Stomach (tissue), 8 donors: ENCODE measurements at regions not wholly inside any gene's neighbourhood (a gene's known extent, or its start where the extent isn't known, plus 50 kb on each side); places are given as distances from the start of the nearest gene placed in this dataset.

Experiments
- DNase-seq, 2 donors: peaks; one replicate each; pipeline versions ENCODE4 v3.0.0 to v3.0.0-alpha.2; 2013 to 2019
- H3K27ac ChIP-seq, 5 donors: fragments of 200-600 bp in 4 of 5; sonication (generic) in 4 of 5; one replicate each; pipeline ENCODE4 v1.5.1; 2013 to 2019; ENCODE audit warnings: mild to moderate bottlenecking in 1 of 5, moderate library complexity in 1 of 5
- H3K27me3 ChIP-seq, 3 donors: fragments of 200-600 bp; sonication (generic); one replicate each; pipeline ENCODE4 v1.5.1; 2017 to 2019; ENCODE audit warnings: mixed run types in 1 of 3
- H3K36me3 ChIP-seq, 4 donors: fragments of 200-600 bp; sonication (generic); 1 replicate in 3 of 4; 2 replicates in 1 of 4; pipeline ENCODE4 v1.5.1; 2016 to 2019
- H3K4me1 ChIP-seq, 4 donors: fragments of 200-600 bp; sonication (generic); one replicate each; pipeline ENCODE4 v1.5.1; 2016 to 2019
- H3K4me3 ChIP-seq, 4 donors: fragments of 200-600 bp; sonication (generic) in 3 of 4; one replicate each; pipeline ENCODE4 v1.5.1; 2016 to 2019; ENCODE audit warnings: mild to moderate bottlenecking in 1 of 4
- H3K9me3 ChIP-seq, 4 donors: fragments of 200-600 bp; sonication (generic); one replicate each; pipeline ENCODE4 v1.5.1; 2016 to 2019
- EP300 ChIP-seq: sonication (generic); formaldehyde crosslinking; IDR thresholded peaks from one replicate; pipeline ENCODE4 v1.6.1; 2017; ENCODE audit warnings: antibody characterized with exemption
- POLR2A ChIP-seq, 4 donors: fragments of 450-650 bp; IDR thresholded peaks; one replicate each; pipeline ENCODE4 v1.6.1; 2016; ENCODE audit warnings: antibody characterized with exemption in 4 of 4, control low read depth in 2 of 4, mild to moderate bottlenecking in 1 of 4, moderate library complexity in 1 of 4
- POLR2AphosphoS5 ChIP-seq, 3 donors: sonication (generic); formaldehyde crosslinking; IDR thresholded peaks; one replicate each; pipeline ENCODE4 v1.6.1; 2016; ENCODE audit warnings: antibody characterized with exemption in 3 of 3
- WGBS, 5 donors: extraction: QIAGEN DNeasy Blood & Tissue Kit in 3 of 5; methylation state at CpG; one replicate each; pipeline versions ENCODE4 v1.1.5 to v1.1.7; 2013 to 2018; 5-methylcytosine and 5-hydroxymethylcytosine counted together
- intact Hi-C: fragments of 100-400 bp; cut with DNase I; formaldehyde crosslinking; loops from one replicate; pipeline ENCODE4 v1.15.1; 2023; ENCODE audit warnings: low total_unique reads
- TF ChIP-seq, protein P1 (sequence below), 7 experiments: fragments of 450-650 bp in 4 of 7; fragments of 200-600 bp in 3 of 7; sonication (generic) in 3 of 7; IDR thresholded peaks; one replicate each; pipeline ENCODE4 v1.5.1; 2016 to 2019; ENCODE audit warnings: antibody characterized with exemption in 7 of 7, control low read depth in 2 of 7, mild to moderate bottlenecking in 1 of 7
- donor health status: healthy with polysubstance abuse.
- donor health status: Bipolar disorder and iron deficiency.
- donor health status: healthy.

DNA sequence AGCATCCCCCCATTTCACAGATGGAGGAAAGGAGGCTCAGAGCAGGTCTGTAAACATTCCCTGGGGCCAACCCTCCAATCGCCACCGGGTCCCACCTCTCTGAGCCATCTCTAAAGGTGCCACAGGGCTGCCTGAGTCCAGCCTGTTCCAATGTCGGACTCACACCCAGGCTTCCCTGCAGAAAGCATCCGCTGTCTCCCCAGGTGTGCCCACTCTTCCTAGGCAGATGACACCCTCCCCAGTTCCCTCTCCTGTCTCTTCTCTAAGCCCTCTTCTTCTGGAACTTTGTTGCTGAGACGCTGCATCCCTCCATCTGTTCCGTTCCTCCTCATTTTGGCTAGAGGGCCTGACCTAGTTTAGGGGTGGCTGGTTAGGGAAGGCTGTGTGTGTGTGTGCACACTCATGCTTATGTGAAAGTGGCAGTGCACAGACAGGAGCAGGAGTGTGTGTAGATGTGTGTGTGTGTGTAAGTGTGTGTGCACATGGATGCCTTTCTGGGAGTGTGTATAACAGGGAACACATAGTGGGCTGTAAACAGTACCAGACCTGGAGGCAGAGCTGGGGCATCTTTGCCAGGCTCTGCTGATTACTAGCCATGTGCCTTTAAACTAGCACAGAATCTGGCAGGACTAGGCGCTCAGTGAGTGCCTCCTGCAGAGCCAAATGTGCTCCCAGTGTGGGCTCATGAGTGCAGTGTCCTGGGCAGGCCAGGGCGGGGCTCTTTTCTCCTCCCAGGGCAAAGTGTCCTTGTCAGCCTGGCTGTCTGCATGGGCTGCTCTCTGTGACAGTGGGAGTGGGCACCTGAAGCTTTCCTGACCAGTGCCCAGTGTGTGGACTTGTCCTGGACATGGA is 77.3 kb upstream of the NECTIN1 start:
- no peak for TF ChIP-seq EP300
- TF ChIP-seq, protein P1, sequence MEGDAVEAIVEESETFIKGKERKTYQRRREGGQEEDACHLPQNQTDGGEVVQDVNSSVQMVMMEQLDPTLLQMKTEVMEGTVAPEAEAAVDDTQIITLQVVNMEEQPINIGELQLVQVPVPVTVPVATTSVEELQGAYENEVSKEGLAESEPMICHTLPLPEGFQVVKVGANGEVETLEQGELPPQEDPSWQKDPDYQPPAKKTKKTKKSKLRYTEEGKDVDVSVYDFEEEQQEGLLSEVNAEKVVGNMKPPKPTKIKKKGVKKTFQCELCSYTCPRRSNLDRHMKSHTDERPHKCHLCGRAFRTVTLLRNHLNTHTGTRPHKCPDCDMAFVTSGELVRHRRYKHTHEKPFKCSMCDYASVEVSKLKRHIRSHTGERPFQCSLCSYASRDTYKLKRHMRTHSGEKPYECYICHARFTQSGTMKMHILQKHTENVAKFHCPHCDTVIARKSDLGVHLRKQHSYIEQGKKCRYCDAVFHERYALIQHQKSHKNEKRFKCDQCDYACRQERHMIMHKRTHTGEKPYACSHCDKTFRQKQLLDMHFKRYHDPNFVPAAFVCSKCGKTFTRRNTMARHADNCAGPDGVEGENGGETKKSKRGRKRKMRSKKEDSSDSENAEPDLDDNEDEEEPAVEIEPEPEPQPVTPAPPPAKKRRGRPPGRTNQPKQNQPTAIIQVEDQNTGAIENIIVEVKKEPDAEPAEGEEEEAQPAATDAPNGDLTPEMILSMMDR (IDR thresholded peaks at IDR 0.05) = no peak
- no peak for TF ChIP-seq POLR2A (IDR thresholded peaks at IDR 0.05)
- no peak for TF ChIP-seq POLR2AphosphoS5 (IDR thresholded peaks at IDR 0.05)
- Histone ChIP-seq H3K4me1 (no peaks in the 10 kb centered on the region), H3K36me3 (no peaks in the 10 kb centered on the region), H3K27ac (no peak overlapping the region), H3K9me3 (no peaks in the 10 kb centered on the region), H3K4me3 (no peak overlapping the region), H3K27me3 (peaks cover 0 to 7% (median 0%) of the 10 kb centered on the region in 3 donors)
- no peak for DNase-seq
- intact Hi-C loops = no loop called here
- 74 to 80% (median 79%) methylated on average over 7 to 8 of the region's 8 CpGs for WGBS, 5 donors

GRCh38 chr11:119805663-119806062 is 76.7 kb upstream of the NECTIN1 start:
- H3K36me3 ChIP-seq = no peaks in the 10 kb centered on the region
- intact Hi-C loops = no loop called here
- no peak overlapping the region for H3K4me3 ChIP-seq
- no peaks in the 10 kb centered on the region for H3K4me1 ChIP-seq
- TF ChIP-seq, protein P1 (IDR thresholded peaks at IDR 0.05) = no peak
- TF ChIP-seq POLR2A (IDR thresholded peaks at IDR 0.05) (no peak), EP300 (no peak), POLR2AphosphoS5 (IDR thresholded peaks at IDR 0.05) (no peak)
- DNase-seq = no peak
- no peaks in the 10 kb centered on the region for H3K9me3 ChIP-seq
- peaks cover 0 to 7% (median 0%) of the 10 kb centered on the region in 3 donors for H3K27me3 ChIP-seq
- H3K27ac ChIP-seq = no peak overlapping the region
- WGBS, 5 donors = 89 to 96% (median 92%) methylated on average over 8 of the region's 8 CpGs

DNA sequence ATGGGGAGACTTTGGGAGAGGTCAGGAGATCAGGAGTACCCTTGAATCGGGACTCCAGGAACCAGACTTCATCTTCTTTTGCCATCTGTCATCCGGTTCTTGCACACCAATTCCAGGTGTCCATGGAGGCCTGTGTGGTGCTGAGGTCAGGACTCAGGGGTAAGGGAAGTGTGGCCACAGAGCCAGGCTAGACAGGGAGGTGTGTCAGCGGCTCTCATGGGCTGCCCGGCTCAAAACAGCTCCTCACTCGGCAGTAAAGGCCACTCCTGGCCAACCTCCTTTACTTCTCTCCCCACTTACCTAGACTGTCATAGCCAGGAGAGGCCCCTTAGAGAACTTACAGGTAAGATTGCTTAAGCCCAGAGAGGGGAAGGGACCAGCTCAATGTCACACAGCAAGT is 75.7 kb upstream of the NECTIN1 start:
- TF ChIP-seq EP300 = no peak
- TF ChIP-seq POLR2A (IDR thresholded peaks at IDR 0.05) = no peak
- TF ChIP-seq, protein P1 (IDR thresholded peaks at IDR 0.05) = no peak
- TF ChIP-seq POLR2AphosphoS5 (IDR thresholded peaks at IDR 0.05) = no peak
- Histone ChIP-seq H3K9me3 (no peaks in the 10 kb centered on the region), H3K27me3 (peaks cover 0 to 7% (median 0%) of the 10 kb centered on the region in 3 donors), H3K4me3 (no peak overlapping the region), H3K36me3 (no peaks in the 10 kb centered on the region), H3K4me1 (no peaks in the 10 kb centered on the region), H3K27ac (no peak overlapping the region)
- no peak for DNase-seq
- 85 to 89% (median 86%) methylated on average over 4 to 5 of the region's 5 CpGs for WGBS, 5 donors
- intact Hi-C loops = no loop called here

GRCh38 chr11:119803726-119804294 is 74.8 kb upstream of the NECTIN1 start:
- intact Hi-C loops = no loop called here

More at GRCh38 chr11:119803726-119804294, 74.8 kb upstream of the NECTIN1 start:
- 74 to 87% (median 77%) methylated on average over 6 of the region's 6 CpGs for WGBS, 5 donors
- no peak for DNase-seq
- Histone ChIP-seq H3K4me1 (no peaks in the 10 kb centered on the region), H3K27me3 (peaks cover 0 to 7% (median 0%) of the 10 kb centered on the region in 3 donors), H3K36me3 (no peaks in the 10 kb centered on the region), H3K27ac (no peak overlapping the region), H3K9me3 (no peaks in the 10 kb centered on the region), H3K4me3 (no peak overlapping the region)
- TF ChIP-seq, protein P1 (IDR thresholded peaks at IDR 0.05) = no peak
- TF ChIP-seq EP300 (no peak), POLR2AphosphoS5 (IDR thresholded peaks at IDR 0.05) (no peak), POLR2A (IDR thresholded peaks at IDR 0.05) (no peak)
